Gastrocnemius medialis (tissue), 4 donors: ENCODE measurements at regions not wholly inside any gene's neighbourhood (a gene's known extent, or its start where the extent isn't known, plus 50 kb on each side); places are given as distances from the start of the nearest gene placed in this dataset.

ENCODE experiments used
- ATAC-seq, 2 donors: fragments of 150-250 bp; one replicate each; pipeline ENCODE4 v1.9.1; 2016
- DNase-seq, 2 donors: peaks; one replicate each; pipeline ENCODE4 v3.0.0-alpha.2; 2019
- H3K27ac ChIP-seq, 4 donors: fragments of 200-600 bp; sonication (generic); 1 replicate in 1 of 4; 2 replicates in 3 of 4; pipeline ENCODE4 v1.5.1; 2016 to 2018; ENCODE audit warnings: mild to moderate bottlenecking in 2 of 4, moderate library complexity in 1 of 4
- H3K27me3 ChIP-seq, 3 donors: fragments of 200-600 bp; sonication (generic) in 2 of 3; 1 replicate in 1 of 3; 2 replicates in 2 of 3; pipeline versions ENCODE4 v1.5.1 to v1.6.0; 2016 to 2019; ENCODE audit warnings: mild to moderate bottlenecking in 1 of 3, moderate library complexity in 1 of 3
- H3K36me3 ChIP-seq, 2 donors: fragments of 200-600 bp; sonication (generic) in 1 of 2; one replicate each; pipeline ENCODE4 v1.5.1; 2017 to 2018
- H3K4me1 ChIP-seq, 2 donors: fragments of 200-600 bp; sonication (generic) in 1 of 2; one replicate each; pipeline ENCODE4 v1.5.1; 2016 to 2017; ENCODE audit warnings: mild to moderate bottlenecking in 2 of 2
- H3K4me3 ChIP-seq, 4 donors: fragments of 200-600 bp; sonication (generic) in 3 of 4; 1 replicate in 1 of 4; 2 replicates in 3 of 4; pipeline ENCODE4 v1.5.1; 2016 to 2019; ENCODE audit warnings: mild to moderate bottlenecking in 2 of 4
- H3K9me3 ChIP-seq, 3 donors: fragments of 200-600 bp; sonication (generic) in 2 of 3; 1 replicate in 1 of 3; 2 replicates in 2 of 3; pipeline ENCODE4 v1.5.1; 2016 to 2019
- POLR2A ChIP-seq, 2 donors: fragments of 450-650 bp; IDR thresholded peaks; one replicate each; pipeline ENCODE4 v1.6.1; 2017; ENCODE audit warnings: antibody characterized with exemption in 2 of 2, mild to moderate bottlenecking in 2 of 2, moderate library complexity in 2 of 2
- in situ Hi-C, 4 donors: fragments of 200-750 bp; cut with MboI; loops; one replicate each; pipeline versions ENCODE4 v1.15.0 to v1.8.0; 2017; ENCODE audit warnings: low sequenced_read_pairs in 4 of 4
- intact Hi-C: fragments of 100-400 bp; cut with DNase I; formaldehyde crosslinking; loops from one replicate; pipeline ENCODE4 v1.15.1; 2023; ENCODE audit warnings: low total_unique reads
- TF ChIP-seq, protein P1 (sequence below), 5 experiments: fragments of 450-650 bp in 3 of 5; fragments of 200-600 bp in 2 of 5; sonication (generic) in 2 of 5; IDR thresholded peaks in 4 of 5; conservative IDR thresholded peaks in 1 of 5; 1 replicate in 4 of 5; 2 replicates in 1 of 5; pipeline ENCODE4 v1.5.1; 2016 to 2019; ENCODE audit warnings: antibody characterized with exemption in 5 of 5, mild to moderate bottlenecking in 3 of 5, moderate library complexity in 3 of 5

DNA sequence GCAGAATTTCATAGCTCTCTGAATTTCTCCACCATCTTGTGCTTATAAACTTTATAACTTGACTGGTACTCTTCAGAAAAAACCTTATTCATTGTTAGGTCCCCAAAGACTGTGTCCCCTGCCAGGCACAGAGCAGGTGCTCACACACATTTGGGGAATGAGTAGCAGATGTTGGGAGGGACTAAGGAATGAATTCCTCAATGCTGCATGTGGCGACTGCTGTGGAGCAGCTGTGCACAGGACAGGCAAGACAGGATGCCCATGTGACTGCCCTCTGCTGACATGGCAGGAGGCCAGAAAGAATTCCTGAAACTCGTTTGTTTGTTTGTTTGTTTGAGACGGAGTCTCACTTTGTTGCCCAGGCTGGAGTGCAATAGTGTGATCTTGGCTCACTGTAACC lies 122.3 kb upstream of the ITGA6 start:
- in situ Hi-C loops (no loop called here), intact Hi-C loops (no loop called here)
- ATAC-seq = no peak
- Histone ChIP-seq H3K27me3 (no peaks in the 10 kb centered on the region), H3K36me3 (no peaks in the 10 kb centered on the region), H3K4me3 (no peak overlapping the region), H3K27ac (no peak overlapping the region), H3K9me3 (no peaks in the 10 kb centered on the region), H3K4me1 (no peaks in the 10 kb centered on the region)
- DNase-seq = no peak
- TF ChIP-seq, protein P1, sequence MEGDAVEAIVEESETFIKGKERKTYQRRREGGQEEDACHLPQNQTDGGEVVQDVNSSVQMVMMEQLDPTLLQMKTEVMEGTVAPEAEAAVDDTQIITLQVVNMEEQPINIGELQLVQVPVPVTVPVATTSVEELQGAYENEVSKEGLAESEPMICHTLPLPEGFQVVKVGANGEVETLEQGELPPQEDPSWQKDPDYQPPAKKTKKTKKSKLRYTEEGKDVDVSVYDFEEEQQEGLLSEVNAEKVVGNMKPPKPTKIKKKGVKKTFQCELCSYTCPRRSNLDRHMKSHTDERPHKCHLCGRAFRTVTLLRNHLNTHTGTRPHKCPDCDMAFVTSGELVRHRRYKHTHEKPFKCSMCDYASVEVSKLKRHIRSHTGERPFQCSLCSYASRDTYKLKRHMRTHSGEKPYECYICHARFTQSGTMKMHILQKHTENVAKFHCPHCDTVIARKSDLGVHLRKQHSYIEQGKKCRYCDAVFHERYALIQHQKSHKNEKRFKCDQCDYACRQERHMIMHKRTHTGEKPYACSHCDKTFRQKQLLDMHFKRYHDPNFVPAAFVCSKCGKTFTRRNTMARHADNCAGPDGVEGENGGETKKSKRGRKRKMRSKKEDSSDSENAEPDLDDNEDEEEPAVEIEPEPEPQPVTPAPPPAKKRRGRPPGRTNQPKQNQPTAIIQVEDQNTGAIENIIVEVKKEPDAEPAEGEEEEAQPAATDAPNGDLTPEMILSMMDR (IDR thresholded peaks at IDR 0.05 in 4 of 5, conservative IDR thresholded peaks at IDR 0.05 in 1 of 5) = no peak
- no peak for TF ChIP-seq POLR2A (IDR thresholded peaks at IDR 0.05)

DNA sequence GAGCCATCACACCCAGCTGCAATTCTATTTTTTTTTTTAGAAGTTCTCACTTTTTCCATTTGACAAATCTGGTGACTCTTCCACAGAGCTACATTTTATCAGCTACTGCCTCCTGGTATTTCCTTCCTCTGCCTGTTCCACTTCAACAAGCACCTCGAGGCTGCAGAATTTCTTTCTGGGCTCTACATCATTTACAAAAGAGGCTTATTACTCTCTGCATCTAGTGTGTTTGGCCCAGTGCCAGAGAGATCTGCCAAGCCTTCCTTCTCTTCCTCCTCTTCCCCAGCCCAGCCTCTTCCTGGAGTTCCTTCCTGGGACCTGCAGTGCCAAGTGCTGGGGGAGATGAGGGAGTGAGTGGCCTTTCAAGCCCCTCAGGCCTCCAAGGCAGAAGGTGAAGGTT lies 119.6 kb upstream of the ITGA6 start:
- H3K4me1 ChIP-seq = peaks cover 0 to 2% of the 10 kb centered on the region in 2 donors
- no peaks in the 10 kb centered on the region for H3K9me3 ChIP-seq
- peak in 1 of 2 donors; percentile 34 for ATAC-seq
- in situ Hi-C loops (no loop called here), intact Hi-C loops (no loop called here)
- TF ChIP-seq, protein P1 (IDR thresholded peaks at IDR 0.05 in 4 of 5, conservative IDR thresholded peaks at IDR 0.05 in 1 of 5) = no peak
- no peak for TF ChIP-seq POLR2A (IDR thresholded peaks at IDR 0.05)
- H3K4me3 ChIP-seq = no peak overlapping the region
- H3K27me3 ChIP-seq = no peaks in the 10 kb centered on the region
- peak overlapping the region in 2 of 4 donors; percentile 46 to 63 for H3K27ac ChIP-seq
- no peaks in the 10 kb centered on the region for H3K36me3 ChIP-seq
- no peak for DNase-seq

DNA sequence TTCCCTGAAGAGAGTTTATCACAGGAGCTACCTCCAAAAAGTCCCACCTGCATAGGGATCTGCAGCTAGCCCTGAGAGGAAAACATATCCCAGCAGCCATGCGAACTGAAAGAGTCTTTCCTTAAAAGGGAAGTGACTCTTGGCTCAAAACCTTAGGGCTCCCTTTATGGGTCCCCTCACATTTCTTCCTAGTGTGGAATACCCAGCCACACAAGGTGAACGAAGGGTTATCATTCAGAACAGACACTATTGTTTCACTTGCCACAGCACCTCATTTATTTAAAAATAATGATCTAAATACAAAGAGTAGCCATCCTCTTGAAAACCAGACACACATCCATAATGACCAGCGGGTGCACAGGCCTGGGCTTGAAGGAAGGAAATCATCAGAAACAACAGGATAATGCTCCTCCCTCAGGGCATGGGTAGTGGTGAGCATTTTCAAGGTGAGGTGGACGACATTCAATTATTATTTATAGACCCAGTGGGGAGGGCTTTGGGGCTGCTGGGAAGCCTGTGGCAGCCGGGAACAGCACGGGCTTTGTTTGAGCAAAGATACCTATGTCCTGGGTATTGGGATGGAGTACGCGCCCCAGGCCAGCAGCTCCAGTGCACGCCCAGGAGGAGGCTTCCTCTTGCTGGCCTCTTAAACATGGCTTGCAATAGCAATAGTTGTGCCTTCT lies 119.0 kb upstream of the ITGA6 start:
- intact Hi-C loops (no loop called here), in situ Hi-C loops (no loop called here)
- no peak for DNase-seq
- Histone ChIP-seq H3K36me3 (no peaks in the 10 kb centered on the region), H3K27me3 (no peaks in the 10 kb centered on the region), H3K4me1 (peaks cover 0 to 6% of the 10 kb centered on the region in 2 donors), H3K27ac (peak overlapping the region in 2 of 4 donors; percentile 46 to 63), H3K4me3 (no peak overlapping the region), H3K9me3 (no peaks in the 10 kb centered on the region)
- TF ChIP-seq POLR2A (IDR thresholded peaks at IDR 0.05) = no peak
- TF ChIP-seq, protein P1 (IDR thresholded peaks at IDR 0.05 in 4 of 5, conservative IDR thresholded peaks at IDR 0.05 in 1 of 5) = no peak
- ATAC-seq = peak; percentile 47 to 65

DNA sequence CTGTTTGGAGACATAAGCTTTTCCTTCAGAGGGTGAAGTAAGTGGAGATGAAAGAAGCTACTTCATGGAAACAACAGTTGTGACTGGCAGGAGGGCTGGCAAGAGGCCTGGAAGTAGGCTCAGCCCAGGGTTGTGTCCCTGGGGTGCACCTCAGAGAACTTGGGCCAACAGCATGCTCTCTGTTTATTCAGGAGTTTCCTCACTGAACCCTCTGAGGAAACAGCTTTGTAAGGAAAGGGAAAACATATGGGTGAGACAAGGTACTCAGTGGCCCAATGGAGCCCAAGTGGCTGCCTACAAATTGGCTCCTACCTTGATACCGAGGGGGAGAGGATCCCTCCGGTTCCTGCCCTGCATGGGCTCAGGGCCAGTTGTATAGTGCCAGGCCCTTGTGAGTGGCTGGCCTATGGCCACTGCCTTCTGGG lies 115.5 kb upstream of the ITGA6 start:
- peak overlapping the region in 3 of 4 donors; percentile 43 to 63 (median 61) for H3K27ac ChIP-seq
- ATAC-seq (peak; percentile 59 to 68), DNase-seq (no peak)
- intact Hi-C loops = no loop called here
- TF ChIP-seq, protein P1 (IDR thresholded peaks at IDR 0.05 in 4 of 5, conservative IDR thresholded peaks at IDR 0.05 in 1 of 5) = no peak
- TF ChIP-seq POLR2A (IDR thresholded peaks at IDR 0.05) = no peak
- no peaks in the 10 kb centered on the region for H3K9me3 ChIP-seq
- peaks cover 0 to 6% of the 10 kb centered on the region in 2 donors for H3K4me1 ChIP-seq
- no peaks in the 10 kb centered on the region for H3K36me3 ChIP-seq
- H3K27me3 ChIP-seq = no peaks in the 10 kb centered on the region
- in situ Hi-C loops = no loop called here
- no peak overlapping the region for H3K4me3 ChIP-seq
